Muscle layer of colon (tissue), 2 donors: ENCODE measurements at regions not wholly inside any gene's neighbourhood (a gene's known extent, or its start where the extent isn't known, plus 50 kb on each side); places are given as distances from the start of the nearest gene placed in this dataset.

Source experiments
- H3K27ac ChIP-seq: one replicate; pipeline ENCODE4 v1.7.0; 2013; ENCODE audit warnings: low read depth, mild to moderate bottlenecking, low read length, moderate library complexity
- H3K27me3 ChIP-seq, 2 donors: one replicate each; pipeline ENCODE4 v1.7.0; 2013; ENCODE audit warnings: low read length in 2 of 2, mild to moderate bottlenecking in 2 of 2; ENCODE audit not compliant: insufficient read depth in 2 of 2, control insufficient read depth in 1 of 2
- H3K36me3 ChIP-seq: one replicate; pipeline ENCODE4 v1.7.0; 2013; ENCODE audit warnings: mild to moderate bottlenecking, low read length; ENCODE audit not compliant: insufficient read depth
- H3K4me1 ChIP-seq: one replicate; pipeline ENCODE4 v1.7.0; 2013; ENCODE audit warnings: mild to moderate bottlenecking, low read length; ENCODE audit not compliant: insufficient read depth
- H3K4me3 ChIP-seq, 2 donors: one replicate each; pipeline ENCODE4 v1.7.0; 2013; ENCODE audit warnings: low read length in 2 of 2, low read depth in 1 of 2, mild to moderate bottlenecking in 1 of 2, moderate library complexity in 1 of 2
- H3K9ac ChIP-seq: one replicate; pipeline ENCODE4 v1.7.0; 2013; ENCODE audit warnings: low read length
- H3K9me3 ChIP-seq: one replicate; pipeline ENCODE4 v1.7.0; 2013; ENCODE audit warnings: mild to moderate bottlenecking, low read length
- donor health status: abdominal sarcoma.
- donor health status: Adenocarcinoma of cecum.

DNA sequence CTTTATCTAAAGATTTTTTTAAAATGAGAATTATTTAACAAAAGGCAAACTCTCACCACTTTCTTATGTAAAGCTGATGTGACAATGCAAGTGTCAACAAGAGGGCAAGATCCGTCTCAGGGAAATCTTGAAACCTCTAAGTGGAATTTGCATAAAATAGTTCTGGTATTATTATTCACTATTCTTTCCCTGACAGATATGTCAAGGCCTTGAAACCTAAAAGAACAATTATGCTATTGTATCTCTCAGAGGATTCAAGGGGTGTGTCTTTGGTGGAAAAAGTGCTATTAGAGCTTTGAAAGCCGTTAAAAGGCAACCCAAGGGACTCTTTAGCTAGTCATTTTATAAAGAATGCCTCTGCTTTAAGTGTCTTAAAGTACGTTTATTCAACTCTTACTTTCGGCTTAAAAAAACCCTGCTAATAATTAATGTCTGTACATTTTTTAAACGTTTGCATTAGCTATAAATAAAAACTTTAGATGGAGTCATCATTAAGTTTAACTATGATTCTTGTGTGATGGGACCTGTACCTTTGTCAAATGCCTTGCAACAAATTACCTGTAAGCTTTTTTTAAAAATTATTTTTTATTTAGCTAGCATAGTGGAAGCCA lies 585.5 kb downstream of the VRK1 start:
- no peak overlapping the region for H3K9ac ChIP-seq
- no peak overlapping the region for H3K4me3 ChIP-seq
- no peaks in the 10 kb centered on the region for H3K36me3 ChIP-seq
- no peak overlapping the region for H3K27ac ChIP-seq
- no peaks in the 10 kb centered on the region for H3K4me1 ChIP-seq
- no peaks in the 10 kb centered on the region for H3K27me3 ChIP-seq
- no peaks in the 10 kb centered on the region for H3K9me3 ChIP-seq

DNA sequence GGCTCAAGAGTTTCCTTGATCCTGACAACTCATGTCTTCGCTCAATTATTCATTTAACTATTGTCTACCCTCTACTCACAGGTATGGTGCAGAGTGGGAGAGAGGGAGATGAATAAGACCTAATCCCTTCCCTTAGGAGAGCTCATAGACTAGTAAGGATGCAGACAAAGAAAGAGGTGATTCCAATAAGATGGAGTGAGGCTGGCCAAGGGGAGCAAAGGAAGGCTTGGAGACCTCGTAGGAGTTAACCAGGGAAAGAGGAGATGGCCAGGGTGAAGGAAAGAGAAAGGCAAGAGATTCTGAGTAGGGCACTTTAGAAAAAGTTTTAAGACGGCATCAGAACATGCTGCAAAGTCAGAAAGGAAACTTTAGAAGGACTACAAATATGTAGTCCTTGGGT lies 588.5 kb downstream of the VRK1 start:
- H3K9me3 ChIP-seq: no peaks in the 10 kb centered on the region
- H3K9ac ChIP-seq: no peak overlapping the region
- H3K4me3 ChIP-seq: no peak overlapping the region
- no peak overlapping the region for H3K27ac ChIP-seq
- no peaks in the 10 kb centered on the region for H3K4me1 ChIP-seq
- H3K27me3 ChIP-seq: no peaks in the 10 kb centered on the region
- no peaks in the 10 kb centered on the region for H3K36me3 ChIP-seq

- Histone ChIP-seq H3K4me1 (no peaks in the 10 kb centered on the region), H3K9ac (no peak overlapping the region), H3K27ac (no peak overlapping the region), H3K27me3 (no peaks in the 10 kb centered on the region), H3K36me3 (no peaks in the 10 kb centered on the region), H3K4me3 (no peak overlapping the region), H3K9me3 (no peaks in the 10 kb centered on the region)
Observed at GRCh38 chr14:97387252-97387874, 590.2 kb downstream of the VRK1 start.

GRCh38 chr14:97388408-97388807 lies 591.2 kb downstream of the VRK1 start:
- H3K4me3 ChIP-seq: no peak overlapping the region
- H3K9ac ChIP-seq: no peak overlapping the region
- no peaks in the 10 kb centered on the region for H3K36me3 ChIP-seq
- no peaks in the 10 kb centered on the region for H3K27me3 ChIP-seq
- no peaks in the 10 kb centered on the region for H3K9me3 ChIP-seq
- no peaks in the 10 kb centered on the region for H3K4me1 ChIP-seq
- H3K27ac ChIP-seq: no peak overlapping the region

- H3K4me3 ChIP-seq: no peak overlapping the region
- no peaks in the 10 kb centered on the region for H3K9me3 ChIP-seq
- H3K27ac ChIP-seq: no peak overlapping the region
- no peaks in the 10 kb centered on the region for H3K36me3 ChIP-seq
- H3K4me1 ChIP-seq: no peaks in the 10 kb centered on the region
- no peaks in the 10 kb centered on the region for H3K27me3 ChIP-seq
- no peak overlapping the region for H3K9ac ChIP-seq
Observed at GRCh38 chr14:97390096-97390724, 593.0 kb downstream of the VRK1 start.

DNA sequence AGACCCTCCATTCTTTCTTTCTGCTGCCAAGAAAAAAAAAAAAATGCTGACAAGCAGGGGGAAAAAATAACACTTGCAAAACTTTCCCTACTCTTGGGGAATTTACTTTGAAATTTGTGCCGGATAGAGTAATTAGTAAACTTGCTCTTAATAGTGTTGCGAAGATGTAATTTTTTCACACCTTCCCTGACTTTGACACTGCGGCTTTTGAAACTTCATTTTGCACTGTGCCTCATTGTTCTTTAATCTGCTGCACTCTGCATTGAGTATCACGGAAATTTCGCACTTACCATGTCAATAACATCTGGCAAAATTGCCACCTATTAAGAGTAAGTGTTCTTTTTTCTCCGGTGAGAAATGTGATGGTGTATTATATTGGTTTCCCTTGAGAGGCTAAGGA lies 596.1 kb downstream of the VRK1 start:
- Histone ChIP-seq H3K27me3 (no peaks in the 10 kb centered on the region), H3K9me3 (no peaks in the 10 kb centered on the region), H3K4me3 (no peak overlapping the region), H3K36me3 (no peaks in the 10 kb centered on the region), H3K4me1 (no peaks in the 10 kb centered on the region), H3K9ac (no peak overlapping the region), H3K27ac (no peak overlapping the region)

DNA sequence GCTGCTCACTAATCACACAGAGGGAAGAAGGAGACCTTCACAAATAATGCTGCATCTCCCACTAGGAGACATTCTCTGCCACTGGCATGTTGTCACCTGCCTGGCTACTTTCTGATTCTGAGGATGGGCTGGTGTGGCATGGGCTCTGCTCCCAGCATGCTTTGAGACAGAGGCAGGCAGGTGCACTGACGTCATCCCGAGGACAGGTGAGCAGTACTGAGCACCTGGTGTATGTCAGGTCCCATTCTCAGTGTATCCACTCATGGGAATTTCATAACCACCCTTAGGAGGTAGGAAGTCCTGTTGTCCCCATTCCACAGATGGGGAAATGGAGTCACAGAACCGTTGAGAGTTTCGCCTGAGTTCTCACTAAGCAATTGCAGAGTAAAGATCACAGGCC lies 597.9 kb downstream of the VRK1 start:
- H3K9ac ChIP-seq: no peak overlapping the region
- H3K4me1 ChIP-seq: no peaks in the 10 kb centered on the region
- H3K36me3 ChIP-seq: no peaks in the 10 kb centered on the region
- H3K4me3 ChIP-seq: no peak overlapping the region
- no peak overlapping the region for H3K27ac ChIP-seq
- no peaks in the 10 kb centered on the region for H3K9me3 ChIP-seq
- no peaks in the 10 kb centered on the region for H3K27me3 ChIP-seq

- Histone ChIP-seq H3K27me3 (no peaks in the 10 kb centered on the region), H3K4me3 (no peak overlapping the region), H3K36me3 (no peaks in the 10 kb centered on the region), H3K4me1 (no peaks in the 10 kb centered on the region), H3K9ac (no peak overlapping the region), H3K27ac (no peak overlapping the region), H3K9me3 (no peaks in the 10 kb centered on the region)
Observed at GRCh38 chr14:97401714-97402113, 604.5 kb downstream of the VRK1 start.

DNA sequence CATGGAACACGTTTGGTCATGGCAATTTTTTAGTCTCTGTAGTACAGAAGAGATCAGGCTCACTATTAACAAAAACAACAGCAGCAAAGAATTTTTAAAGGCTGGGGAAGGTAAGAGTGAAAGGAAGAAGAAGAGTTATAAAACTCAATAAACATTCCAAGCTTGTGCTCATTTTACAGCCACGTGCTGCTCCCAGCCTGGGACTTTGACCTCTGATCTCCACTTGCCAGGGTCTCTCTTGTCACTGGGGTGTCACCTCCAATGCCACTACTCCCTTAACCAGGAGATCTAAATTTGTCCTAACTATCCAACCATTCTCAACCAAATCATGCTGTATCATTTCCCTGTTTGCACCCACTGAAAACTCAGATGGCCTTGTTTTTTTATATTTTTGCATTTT lies 605.1 kb downstream of the VRK1 start:
- H3K9ac ChIP-seq: no peak overlapping the region
- H3K4me1 ChIP-seq: no peaks in the 10 kb centered on the region
- no peaks in the 10 kb centered on the region for H3K36me3 ChIP-seq
- H3K27me3 ChIP-seq: no peaks in the 10 kb centered on the region
- H3K27ac ChIP-seq: no peak overlapping the region
- no peaks in the 10 kb centered on the region for H3K9me3 ChIP-seq
- no peak overlapping the region for H3K4me3 ChIP-seq

DNA sequence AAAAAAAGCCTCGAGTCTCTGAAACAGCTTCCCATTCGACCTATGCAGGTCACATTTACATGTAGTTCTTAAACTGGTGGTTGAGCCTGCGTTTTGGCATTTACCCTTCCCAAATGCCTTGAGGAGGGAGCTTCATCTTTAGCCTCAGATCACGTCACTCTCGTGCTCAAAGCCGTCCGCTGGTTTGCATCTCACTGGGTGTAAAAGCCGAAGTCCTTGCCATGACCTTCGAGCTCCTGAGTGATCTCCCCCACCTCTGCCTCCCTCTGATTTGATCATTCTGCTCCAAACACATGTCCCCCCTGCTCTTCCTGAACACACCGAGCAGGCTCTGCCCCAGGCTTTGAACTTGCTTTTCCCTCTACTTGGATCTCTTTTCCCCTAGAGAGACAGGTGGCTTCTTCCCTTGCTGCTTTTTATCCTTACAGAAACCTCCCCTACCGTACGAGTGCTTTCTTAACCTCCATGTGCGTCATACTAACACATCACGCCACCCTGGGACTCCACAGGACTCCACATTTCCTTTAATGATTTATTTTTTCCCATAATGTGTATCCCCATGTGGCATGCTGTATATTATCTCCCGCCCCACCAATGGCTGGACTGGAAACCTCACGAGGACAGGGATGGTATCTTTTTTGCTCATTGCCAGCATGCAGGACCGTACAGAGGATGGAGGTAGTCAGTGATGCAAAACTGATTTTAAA lies 610.7 kb downstream of the VRK1 start:
- no peak overlapping the region for H3K27ac ChIP-seq
- no peaks in the 10 kb centered on the region for H3K36me3 ChIP-seq
- no peaks in the 10 kb centered on the region for H3K9me3 ChIP-seq
- no peaks in the 10 kb centered on the region for H3K4me1 ChIP-seq
- no peak overlapping the region for H3K4me3 ChIP-seq
- no peak overlapping the region for H3K9ac ChIP-seq
- peaks cover 6 to 19% of the 10 kb centered on the region in 2 donors for H3K27me3 ChIP-seq

GRCh38 chr14:97408503-97408902 lies 611.3 kb downstream of the VRK1 start:
- Histone ChIP-seq H3K27me3 (peaks cover 8 to 26% of the 10 kb centered on the region in 2 donors), H3K4me3 (no peak overlapping the region), H3K4me1 (no peaks in the 10 kb centered on the region), H3K27ac (no peak overlapping the region), H3K9me3 (no peaks in the 10 kb centered on the region), H3K9ac (no peak overlapping the region), H3K36me3 (no peaks in the 10 kb centered on the region)
